Fibroblast of peridontal ligament (primary cell): ENCODE measurements at regions not wholly inside any gene's neighbourhood (a gene's known extent, or its start where the extent isn't known, plus 50 kb on each side); places are given as distances from the start of the nearest gene placed in this dataset.
"Not testable (repeated sequence)": the region's sequence is repeated elsewhere in the genome, so short reads cannot be mapped to it uniquely, and the experiment has no call there.

Source experiments
- DNase-seq: peaks from one replicate; pipeline ENCODE4 v3.0.0-alpha.2; 2010; ENCODE audit errors: extremely low read depth

DNA sequence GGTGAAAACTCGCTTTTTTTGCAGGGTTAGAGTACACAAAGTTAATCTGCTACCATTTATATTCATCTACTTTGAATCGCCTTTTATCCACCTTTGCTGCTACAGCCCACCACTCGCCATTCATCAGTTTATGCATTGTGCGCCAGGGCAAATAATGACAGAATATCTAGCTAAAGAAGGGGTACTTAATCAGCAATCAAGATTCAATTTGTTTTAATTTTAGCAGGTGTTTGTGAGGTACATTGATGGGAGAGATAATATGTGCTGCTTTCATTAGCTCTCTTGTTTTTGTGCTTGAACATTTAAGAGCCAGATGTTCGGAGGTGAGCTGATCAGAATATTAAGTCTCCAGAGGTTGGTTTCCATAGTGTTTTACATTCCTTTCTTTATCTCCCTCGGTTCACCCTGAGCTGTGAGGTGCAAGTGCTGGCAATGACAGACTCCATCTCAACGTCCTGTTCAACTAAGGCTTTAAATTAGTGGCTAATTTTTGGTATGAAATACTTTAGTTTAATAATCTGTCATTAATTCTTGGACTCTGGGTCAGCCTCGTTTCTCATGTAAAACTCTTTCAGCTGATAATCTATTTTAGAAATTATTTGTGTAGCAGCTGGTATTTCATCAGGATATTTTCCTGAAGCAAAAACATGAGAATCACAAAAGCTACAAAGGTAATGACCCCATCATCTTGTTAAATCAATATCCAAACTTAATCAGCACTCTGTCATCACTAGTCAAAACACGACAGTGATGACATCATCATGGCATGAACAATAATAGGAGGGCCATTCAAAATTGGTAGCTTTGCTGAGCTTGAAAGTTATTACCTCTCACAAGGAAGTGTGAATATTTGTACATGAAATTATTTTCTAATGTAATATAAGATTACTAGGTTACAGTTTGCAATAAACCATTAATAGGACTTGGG, 479.9 kb upstream of the FANCL start:
- DNase-seq, result no peak

- DNase-seq, result no peak
Measured at GRCh38 chr2:58720033-58720769, 479.1 kb upstream of the FANCL start.

- DNase-seq, result no peak
Measured at GRCh38 chr2:58715344-58715743, 474.2 kb upstream of the FANCL start.

DNA sequence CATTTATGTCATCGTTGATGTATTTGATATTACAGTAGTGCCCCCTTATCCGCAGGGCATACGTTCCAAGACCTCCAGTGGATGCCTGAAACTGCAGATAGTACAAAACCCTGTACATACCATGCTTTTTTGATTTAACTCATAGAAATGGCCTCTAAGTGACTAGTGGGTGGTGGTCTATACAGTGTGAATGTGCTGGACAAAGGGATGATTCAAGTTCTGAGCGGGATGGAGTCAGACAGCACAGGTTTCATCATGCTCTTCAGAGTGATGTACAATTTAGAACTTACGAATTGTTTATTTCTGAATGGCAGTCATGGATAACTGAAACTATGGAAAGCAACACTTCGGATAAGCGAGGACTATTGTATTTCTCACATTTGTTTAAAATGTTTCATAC, 473.1 kb upstream of the FANCL start:
- DNase-seq, result no peak

GRCh38 chr2:58710795-58711279, 469.7 kb upstream of the FANCL start:
- DNase-seq, result no peak

GRCh38 chr2:58709687-58710354, 468.7 kb upstream of the FANCL start:
- no peak for DNase-seq

GRCh38 chr2:58709274-58709673, 468.1 kb upstream of the FANCL start:
- DNase-seq, result no peak

DNA sequence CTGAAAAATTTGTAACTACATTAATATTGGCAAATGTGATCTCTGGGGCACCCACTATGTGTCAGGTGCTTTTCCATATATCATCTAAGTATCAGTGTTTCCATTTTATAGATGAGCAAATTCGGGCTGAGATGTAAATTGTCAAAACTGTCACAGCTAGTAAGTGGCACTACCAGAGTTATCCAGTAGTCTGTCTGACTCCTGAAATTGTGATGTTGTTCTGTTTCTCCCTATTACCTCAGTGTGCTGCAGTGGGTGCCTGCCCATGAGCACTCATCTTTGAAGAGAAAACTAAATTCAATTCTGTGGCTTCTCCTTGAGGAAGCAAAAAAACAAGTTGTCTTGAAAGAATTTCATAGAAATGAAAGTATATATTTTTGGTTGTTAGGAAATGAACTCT, 467.4 kb upstream of the FANCL start:
- DNase-seq, result no peak

GRCh38 chr2:58702302-58702885, 461.3 kb upstream of the FANCL start:
- DNase-seq, result no peak

DNA sequence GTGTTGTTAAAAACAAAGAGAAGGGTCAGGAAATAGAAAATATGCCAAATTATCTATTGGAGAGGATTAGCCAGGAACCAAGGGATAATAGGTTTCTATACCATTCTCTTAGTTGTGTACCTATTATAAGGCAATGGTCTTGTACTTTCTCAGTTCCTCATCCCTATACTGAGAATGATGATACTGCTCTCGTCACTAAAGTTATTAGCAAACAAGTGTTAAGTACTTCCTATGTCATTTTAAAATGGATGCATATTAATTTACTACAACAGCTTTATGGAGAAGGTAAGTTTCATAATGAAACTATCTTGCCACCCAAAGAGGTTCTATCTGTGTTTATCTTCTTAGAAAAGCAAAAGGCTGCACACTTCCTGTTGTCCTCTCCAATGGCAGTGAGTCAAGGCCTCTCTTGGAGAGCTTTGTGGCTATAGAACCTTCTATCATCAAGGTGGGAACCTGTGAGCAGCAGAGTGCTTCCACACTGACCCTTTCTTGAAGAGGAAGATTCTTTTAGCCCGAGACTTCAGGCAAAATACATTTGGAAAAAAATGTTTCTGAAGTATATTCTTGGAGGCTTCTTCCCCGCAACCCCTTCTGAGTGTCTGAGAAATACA, 460.7 kb upstream of the FANCL start:
- DNase-seq, result no peak

- DNase-seq, result no peak
Measured at GRCh38 chr2:58700591-58700990, 459.5 kb upstream of the FANCL start.

DNA sequence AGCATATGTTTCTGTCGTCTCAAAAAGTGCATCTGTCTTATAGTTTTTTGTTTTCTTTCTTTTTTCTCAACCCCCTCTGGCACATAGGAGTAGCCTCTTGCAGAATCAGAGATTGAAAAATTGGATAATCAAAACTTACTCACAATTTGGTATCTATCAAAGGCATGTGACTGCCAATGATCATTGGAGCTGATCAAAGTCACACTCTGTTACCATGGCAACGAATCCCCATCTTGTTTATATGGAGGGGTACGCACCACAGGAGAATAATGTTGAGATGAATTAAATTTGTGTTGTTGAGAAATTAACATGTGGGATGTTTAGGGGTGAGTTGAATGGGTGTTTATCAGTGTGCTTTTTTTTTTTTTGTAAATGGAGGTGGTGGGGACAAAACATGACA, 458.3 kb upstream of the FANCL start:
- DNase-seq, result no peak

GRCh38 chr2:58698620-58699019, 457.5 kb upstream of the FANCL start:
- DNase-seq, result no peak

- DNase-seq, result not testable (repeated sequence)
Measured at GRCh38 chr2:58694114-58694513, 453.0 kb upstream of the FANCL start.

- not testable (repeated sequence) for DNase-seq
Measured at GRCh38 chr2:58691041-58691440, 449.9 kb upstream of the FANCL start.

DNA sequence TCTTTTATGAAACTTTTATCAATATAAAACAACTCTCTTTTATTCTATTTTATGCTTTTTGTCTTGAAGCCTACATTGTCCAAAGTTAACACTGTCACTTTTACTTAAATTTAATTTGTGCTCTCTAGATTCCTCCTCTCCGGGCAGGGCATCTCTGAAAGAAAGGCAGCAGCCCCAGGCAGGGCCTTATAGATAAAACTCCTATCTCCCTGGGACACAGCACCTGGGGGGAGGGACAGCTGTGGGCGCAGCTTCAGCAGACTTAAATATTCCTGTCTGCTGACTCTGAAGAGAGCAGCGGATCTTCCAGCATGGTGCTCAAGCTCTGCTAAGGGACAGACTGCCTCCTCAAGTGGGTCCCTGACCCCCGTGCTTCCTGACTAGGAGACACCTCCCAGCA, 447.7 kb upstream of the FANCL start:
- DNase-seq, result no peak

- DNase-seq, result no peak
Measured at GRCh38 chr2:58686776-58687175, 445.7 kb upstream of the FANCL start.

DNA sequence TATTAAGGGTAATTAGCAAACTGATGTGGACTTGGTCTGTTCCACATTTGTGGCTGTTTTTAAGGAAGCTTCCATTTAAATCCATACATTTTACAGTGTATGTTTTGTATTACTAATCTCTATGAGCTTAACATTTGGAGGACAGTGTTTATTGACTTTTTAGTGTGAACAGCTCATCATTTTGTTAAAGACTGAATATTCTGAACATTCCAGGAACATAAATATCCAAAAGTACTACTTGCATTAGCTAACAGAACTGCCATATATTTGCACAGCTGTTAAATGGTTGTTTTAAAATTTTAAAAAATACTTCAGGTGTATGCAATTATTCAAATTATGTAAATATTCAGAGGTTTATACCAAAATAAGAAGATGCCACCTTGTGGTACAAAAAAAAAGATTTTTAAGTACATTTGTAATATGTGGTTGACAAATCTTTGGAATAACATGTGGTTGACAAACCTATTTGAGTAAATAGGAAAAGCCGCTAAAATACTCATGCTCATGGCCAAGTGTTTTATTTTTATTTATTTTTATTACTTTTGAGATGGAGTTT, 439.7 kb upstream of the FANCL start:
- DNase-seq, result peak; percentile 1

DNA sequence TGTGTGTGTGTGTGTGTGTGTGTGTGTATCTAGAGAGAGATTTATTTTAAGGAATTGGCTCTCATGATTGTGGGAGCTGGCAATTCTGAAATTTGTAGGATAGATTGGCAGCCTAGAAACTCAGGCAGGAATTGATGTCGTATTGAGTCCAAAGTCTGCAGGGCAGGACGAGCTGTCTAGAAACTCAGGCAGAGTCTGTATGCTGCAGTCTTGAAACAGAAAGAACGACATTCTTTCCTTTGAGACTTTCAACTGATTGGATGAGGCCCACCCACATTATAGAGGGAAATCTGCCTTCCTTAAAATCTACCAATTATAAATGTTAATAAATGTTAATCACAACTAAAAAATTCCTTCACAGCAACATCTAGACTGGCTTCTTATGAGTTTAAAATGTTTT, 436.6 kb upstream of the FANCL start:
- DNase-seq, result no peak

- no peak for DNase-seq
Measured at GRCh38 chr2:58671675-58672074, 430.6 kb upstream of the FANCL start.

DNA sequence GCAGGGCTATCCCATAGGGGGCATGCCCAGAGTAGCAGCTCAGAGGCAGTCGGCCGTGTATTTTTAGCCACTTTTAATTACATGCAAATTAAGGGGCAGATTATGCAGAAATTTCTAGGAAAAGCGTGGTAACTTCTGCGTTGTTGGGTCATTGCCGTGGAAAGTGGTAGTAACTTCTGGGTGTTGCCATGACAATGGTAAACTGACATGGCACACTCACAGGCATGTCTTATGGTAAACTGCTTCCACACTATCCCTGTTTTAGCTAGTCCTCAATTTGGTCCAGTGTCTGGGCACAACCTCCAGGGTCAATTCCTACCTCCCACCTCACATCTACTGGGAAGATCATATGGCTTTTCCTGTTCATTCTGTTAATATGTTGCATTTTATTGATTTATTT, 428.9 kb upstream of the FANCL start:
- DNase-seq, result no peak
